AG04449 (cell line): ENCODE measurements at regions not wholly inside any gene's neighbourhood (a gene's known extent, or its start where the extent isn't known, plus 50 kb on each side); places are given as distances from the start of the nearest gene placed in this dataset.

Experiments used
- CTCF ChIA-PET: fragments of 350-600 bp; formaldehyde crosslinking; extraction: SDS; loops from one replicate; lab custom pipeline; 2021; ENCODE audit warnings: antibody characterized with exemption; lab: Yijun Ruan, JAX
- POLR2A ChIA-PET: fragments of 400-600, 350-600 bp; formaldehyde crosslinking; extraction: SDS; loops from one replicate; lab custom pipeline; 2020; ENCODE audit warnings: antibody characterized with exemption, inconsistent platforms; lab: Yijun Ruan, JAX
- DNase-seq: peaks from one replicate; pipeline ENCODE4 v3.0.0-alpha.2; 2010; ENCODE audit warnings: low read depth, low spot score
- H3K4me3 ChIP-seq: 2 replicates; pipeline ENCODE4 v1.5.1; 2011; ENCODE audit warnings: low read depth, mild to moderate bottlenecking, control low read depth, low read length
- TF ChIP-seq, protein P1 (sequence below): IDR thresholded peaks from one replicate; pipeline ENCODE4 v1.5.1; 2011; ENCODE audit warnings: mild to moderate bottlenecking, moderate library complexity, low read length, control low read depth, inconsistent platforms; ENCODE audit not compliant: insufficient read depth; ENCODE audit errors: missing control alignments

DNA sequence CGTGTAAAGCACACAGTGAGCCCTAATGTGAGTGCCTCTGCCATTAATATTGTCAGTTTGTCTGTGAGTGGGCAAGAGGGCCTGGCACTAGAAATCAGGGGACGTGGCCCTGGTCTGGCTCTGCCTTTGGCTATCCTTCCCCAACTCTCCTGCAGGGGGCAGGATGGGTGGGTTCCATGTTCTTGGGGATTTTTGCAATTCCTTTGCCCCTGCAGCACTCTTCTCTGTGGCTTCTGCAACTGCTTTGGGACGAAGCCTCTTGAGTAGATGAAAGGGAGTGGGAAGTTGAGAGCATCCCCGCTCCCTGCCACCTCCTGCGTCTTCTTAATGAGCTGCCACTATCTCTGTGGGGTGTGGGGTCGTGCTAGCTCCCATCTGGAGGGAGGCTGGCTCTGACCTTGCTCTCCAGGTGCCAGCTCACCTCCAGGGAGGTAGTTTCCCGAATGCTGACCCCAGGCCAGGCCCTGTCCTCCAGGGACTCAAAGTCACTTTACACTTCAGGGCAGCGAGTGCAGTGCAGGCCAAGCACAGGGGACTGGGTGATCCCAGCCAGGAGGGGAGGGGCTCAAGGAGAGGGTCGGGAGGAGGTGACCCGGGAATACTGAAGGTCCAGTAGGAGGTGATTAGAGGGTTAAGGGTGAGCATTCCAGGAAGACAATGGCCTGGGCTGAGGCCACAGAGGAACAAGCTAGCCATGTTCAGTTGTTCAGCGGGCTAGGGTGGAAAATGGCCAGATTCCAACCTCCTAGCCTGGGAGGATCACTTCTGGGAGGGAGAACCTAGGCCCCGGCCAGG is 121.0 kb upstream of the NLRP1 start:
- no peak overlapping the region for H3K4me3 ChIP-seq
- DNase-seq, result no peak
- TF ChIP-seq, protein P1, sequence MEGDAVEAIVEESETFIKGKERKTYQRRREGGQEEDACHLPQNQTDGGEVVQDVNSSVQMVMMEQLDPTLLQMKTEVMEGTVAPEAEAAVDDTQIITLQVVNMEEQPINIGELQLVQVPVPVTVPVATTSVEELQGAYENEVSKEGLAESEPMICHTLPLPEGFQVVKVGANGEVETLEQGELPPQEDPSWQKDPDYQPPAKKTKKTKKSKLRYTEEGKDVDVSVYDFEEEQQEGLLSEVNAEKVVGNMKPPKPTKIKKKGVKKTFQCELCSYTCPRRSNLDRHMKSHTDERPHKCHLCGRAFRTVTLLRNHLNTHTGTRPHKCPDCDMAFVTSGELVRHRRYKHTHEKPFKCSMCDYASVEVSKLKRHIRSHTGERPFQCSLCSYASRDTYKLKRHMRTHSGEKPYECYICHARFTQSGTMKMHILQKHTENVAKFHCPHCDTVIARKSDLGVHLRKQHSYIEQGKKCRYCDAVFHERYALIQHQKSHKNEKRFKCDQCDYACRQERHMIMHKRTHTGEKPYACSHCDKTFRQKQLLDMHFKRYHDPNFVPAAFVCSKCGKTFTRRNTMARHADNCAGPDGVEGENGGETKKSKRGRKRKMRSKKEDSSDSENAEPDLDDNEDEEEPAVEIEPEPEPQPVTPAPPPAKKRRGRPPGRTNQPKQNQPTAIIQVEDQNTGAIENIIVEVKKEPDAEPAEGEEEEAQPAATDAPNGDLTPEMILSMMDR, result peak; percentile 32
- ChIA-PET POLR2A (interaction anchor here (0.6 kb wide), 1 partner anchor 78 kb away, joined by 3 read pairs; no protein-coding TSS in a partner anchor), CTCF (interaction anchor here (0.6 to 4.7 kb wide), 13 partner anchors 9 to 717 kb away, joined by 3 to 53 read pairs (median 6); partner anchors contain the start of genes DERL2, MIS12 and NLRP1)

DNA sequence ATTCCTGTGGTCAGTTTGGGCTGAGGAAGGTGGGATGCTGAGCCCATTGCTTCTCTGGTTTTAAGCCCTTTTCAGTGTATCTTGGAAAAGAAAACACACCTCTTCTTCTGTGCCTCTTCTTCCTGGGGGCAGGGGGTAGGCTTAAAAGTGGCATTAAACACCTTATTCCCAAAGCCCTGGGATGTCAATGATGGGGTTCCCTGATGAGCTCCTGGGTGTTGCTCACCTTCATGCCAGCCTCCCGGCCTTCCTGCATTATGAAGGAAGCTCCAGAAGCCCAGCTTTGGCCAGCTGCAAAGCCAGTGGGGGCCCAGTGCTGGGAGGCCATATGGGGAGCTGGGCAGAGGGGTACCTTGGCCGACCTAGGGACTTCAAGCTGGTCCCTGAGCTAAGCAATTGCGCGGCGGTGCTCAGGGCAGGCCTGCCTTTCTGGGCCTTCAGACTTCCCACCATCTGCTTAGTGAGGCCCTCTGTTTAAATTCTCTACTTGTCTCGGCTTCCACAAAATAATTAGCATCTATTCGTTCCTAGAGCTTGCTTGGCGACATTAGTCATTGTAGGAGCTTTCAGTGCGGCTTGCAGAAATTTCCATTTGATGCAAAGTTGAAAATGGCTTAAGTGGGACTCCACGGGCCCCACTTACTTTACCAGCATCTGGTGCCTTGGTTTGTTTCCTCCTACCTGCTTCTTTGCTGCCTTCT is 121.7 kb upstream of the NLRP1 start:
- POLR2A ChIA-PET, result interaction anchor here (1.0 kb wide), 1 partner anchor 113 kb away, joined by 3 read pairs; no protein-coding TSS in a partner anchor

DNA sequence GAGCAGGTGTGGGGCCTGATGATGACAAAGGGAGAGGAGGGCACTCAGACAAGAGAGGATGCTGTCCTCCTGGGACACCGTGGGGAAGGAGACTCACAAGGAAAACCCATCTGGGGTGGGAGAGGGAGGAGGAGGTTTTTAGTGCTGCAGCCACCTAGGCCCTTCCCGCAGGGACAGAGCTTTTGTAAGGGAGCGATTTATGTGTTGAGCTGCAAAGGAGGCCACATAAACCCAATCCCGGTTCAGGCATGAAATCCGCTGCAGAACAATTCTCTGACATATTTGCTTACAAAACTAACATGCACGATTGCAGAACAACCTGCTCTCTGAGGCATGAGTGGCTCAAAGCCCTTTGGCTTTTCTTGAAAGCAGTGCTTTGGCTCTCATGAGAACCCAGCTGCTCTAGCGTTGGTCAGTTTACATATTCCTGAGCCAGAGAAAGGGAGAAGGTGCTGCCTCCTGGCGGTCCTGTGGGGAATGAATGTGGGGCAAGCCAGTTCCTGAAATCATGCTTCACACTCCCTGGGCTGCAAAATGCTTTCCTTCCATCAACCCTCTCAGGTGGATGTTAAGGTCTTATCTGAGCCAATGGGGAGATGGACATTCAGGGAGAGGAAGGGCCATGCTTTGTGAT is 122.4 kb upstream of the NLRP1 start:
- no peak overlapping the region for H3K4me3 ChIP-seq
- TF ChIP-seq, protein P1, result peak; percentile 92
- ChIA-PET CTCF (interaction anchor here (0.9 to 4.7 kb wide), 14 partner anchors 11 to 719 kb away, joined by 3 to 53 read pairs (median 6); partner anchors contain the start of genes DERL2, MIS12 and NLRP1), POLR2A (interaction anchor here (1.0 kb wide), 1 partner anchor 113 kb away, joined by 3 read pairs; no protein-coding TSS in a partner anchor)
- peak; percentile 10 for DNase-seq

More for the DNA sequence above, 121.7 kb upstream of the NLRP1 start:
- DNase-seq, result no peak
- TF ChIP-seq, protein P1, result no peak
- no peak overlapping the region for H3K4me3 ChIP-seq
- CTCF ChIA-PET, result interaction anchor here (0.9 to 4.7 kb wide), 14 partner anchors 10 to 719 kb away, joined by 3 to 53 read pairs (median 6); partner anchors contain the start of genes DERL2, MIS12 and NLRP1

DNA sequence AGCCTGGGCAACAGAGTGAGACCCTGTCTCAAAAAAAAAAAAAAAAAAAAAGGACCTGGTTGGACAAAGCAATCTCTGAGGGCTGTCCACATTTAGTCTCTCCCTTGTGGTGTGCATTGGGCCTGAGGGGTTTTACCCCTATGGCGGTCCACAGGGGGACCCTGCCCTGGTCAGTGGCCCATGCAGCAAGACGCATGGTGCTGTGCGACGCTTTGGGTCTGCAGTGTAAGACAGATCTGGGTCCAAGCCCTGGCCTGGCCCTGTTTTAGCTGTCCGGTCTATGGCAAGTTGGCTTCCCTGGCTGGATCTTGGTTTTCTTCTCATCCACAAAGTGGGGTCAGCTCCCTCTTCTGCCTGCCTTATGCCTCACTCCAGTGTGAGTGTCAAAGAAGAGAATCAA is 123.2 kb upstream of the NLRP1 start:
- DNase-seq, result no peak
- H3K4me3 ChIP-seq, result no peak overlapping the region
- ChIA-PET POLR2A (no interaction called here), CTCF (interaction anchor here (0.7 to 4.7 kb wide), 11 partner anchors 8 to 123 kb away, joined by 3 to 53 read pairs (median 4); partner anchors contain the start of gene NLRP1)
- TF ChIP-seq, protein P1, result no peak

DNA sequence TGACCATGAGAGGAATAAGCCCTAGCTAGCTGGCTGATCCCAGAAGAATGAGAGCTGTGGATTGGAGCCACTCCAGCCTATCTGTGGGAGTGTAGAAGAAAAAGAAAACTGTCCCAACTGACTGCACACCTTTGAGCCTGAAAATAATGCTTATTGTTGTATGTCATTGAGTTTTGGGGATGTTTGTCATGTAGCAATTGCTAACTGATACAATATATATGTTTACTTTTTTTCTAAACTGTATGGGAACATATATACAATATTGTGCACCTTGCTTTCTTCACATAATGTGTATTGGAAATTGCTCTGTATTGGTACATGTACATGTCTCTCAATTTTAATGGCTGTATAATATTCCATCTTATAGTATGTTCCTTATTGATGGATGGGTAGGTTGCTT is 124.0 kb upstream of the NLRP1 start:
- DNase-seq, result no peak
- ChIA-PET POLR2A (no interaction called here), CTCF (interaction anchor here (1.0 to 4.7 kb wide), 9 partner anchors 10 to 124 kb away, joined by 3 to 53 read pairs (median 4); partner anchors contain the start of gene NLRP1)
- TF ChIP-seq, protein P1, result no peak
- H3K4me3 ChIP-seq, result no peak overlapping the region
